ENCODE measurements at regions not wholly inside any gene's neighbourhood (a gene's known extent, or its start where the extent isn't known, plus 50 kb on each side); places are given as distances from the start of the nearest gene placed in this dataset.

DNA sequence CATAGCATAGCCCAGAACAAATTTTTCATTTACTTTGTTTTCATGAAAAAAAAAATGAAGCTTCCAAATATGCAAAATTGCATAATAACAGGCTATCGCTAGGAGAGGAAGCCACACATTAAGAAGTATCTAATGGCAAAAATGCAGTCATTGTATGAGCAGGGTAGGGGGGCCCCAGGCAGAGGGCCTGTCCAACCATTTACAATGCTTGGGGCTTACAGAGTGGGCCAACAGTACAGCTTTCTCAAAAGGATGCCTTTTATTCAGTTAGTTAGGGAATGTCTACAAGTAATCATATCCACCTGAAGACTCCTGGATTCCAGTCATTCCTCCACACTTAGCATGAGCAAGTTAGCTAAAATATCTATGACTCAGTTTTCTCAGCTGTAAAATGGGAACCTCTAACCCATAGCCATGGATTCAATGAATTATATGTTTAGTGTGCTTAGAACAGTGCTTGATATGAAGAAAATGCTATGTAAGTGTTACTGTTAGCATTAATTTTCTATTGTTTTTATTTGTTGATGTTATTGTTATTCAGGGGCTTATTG lies 117.7 kb downstream of the GAS1 start:
- H3K9ac ChIP-seq (ENCODE audit: low read depth, low read length): no peak overlapping the region
- peaks cover 11% of the 10 kb centered on the region; the same call in 1 of the 2 replicates for H3K4me1 ChIP-seq (ENCODE audit: insufficient read depth, low read length)
- no peak overlapping the region for H3K4me3 ChIP-seq (ENCODE audit: low read length)
- H3K27ac ChIP-seq (ENCODE audit: low read length): no peak overlapping the region
- no peaks in the 10 kb centered on the region for H3K36me3 ChIP-seq (ENCODE audit: insufficient read depth, low read depth, low read length)
- no peaks in the 10 kb centered on the region for H3K27me3 ChIP-seq (ENCODE audit: insufficient read depth, low read length)
- H3K9me3 ChIP-seq (ENCODE audit: insufficient read depth, low read depth, low read length): no peaks in the 10 kb centered on the region

DNA sequence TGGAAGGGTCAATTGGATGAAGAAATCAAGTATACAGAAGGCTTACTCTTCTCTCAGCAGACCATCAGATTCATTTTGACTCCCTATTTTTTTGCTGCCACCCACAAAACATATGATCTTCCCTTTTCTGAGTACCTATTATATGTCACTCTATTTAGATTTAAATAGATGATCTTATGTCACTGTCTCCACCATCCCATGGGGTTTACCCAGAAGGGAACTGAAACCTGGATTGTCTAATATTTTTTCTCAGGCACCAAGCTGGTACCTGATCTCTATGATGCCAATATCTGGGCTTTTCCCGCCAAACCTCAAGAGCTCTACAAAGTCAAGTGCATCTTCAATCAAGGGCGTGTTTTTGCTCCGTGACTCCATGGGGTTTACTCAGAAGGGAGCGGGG lies 118.7 kb downstream of the GAS1 start:
- no peaks in the 10 kb centered on the region for H3K36me3 ChIP-seq (ENCODE audit: insufficient read depth, low read depth, low read length)
- H3K4me3 ChIP-seq (ENCODE audit: low read length): no peak overlapping the region
- no peaks in the 10 kb centered on the region for H3K27me3 ChIP-seq (ENCODE audit: insufficient read depth, low read length)
- no peak overlapping the region for H3K9ac ChIP-seq (ENCODE audit: low read depth, low read length)
- no peak overlapping the region for H3K27ac ChIP-seq (ENCODE audit: low read length)
- peaks cover 11% of the 10 kb centered on the region; the same call in 1 of the 2 replicates for H3K4me1 ChIP-seq (ENCODE audit: insufficient read depth, low read length)
- no peaks in the 10 kb centered on the region for H3K9me3 ChIP-seq (ENCODE audit: insufficient read depth, low read depth, low read length)

DNA sequence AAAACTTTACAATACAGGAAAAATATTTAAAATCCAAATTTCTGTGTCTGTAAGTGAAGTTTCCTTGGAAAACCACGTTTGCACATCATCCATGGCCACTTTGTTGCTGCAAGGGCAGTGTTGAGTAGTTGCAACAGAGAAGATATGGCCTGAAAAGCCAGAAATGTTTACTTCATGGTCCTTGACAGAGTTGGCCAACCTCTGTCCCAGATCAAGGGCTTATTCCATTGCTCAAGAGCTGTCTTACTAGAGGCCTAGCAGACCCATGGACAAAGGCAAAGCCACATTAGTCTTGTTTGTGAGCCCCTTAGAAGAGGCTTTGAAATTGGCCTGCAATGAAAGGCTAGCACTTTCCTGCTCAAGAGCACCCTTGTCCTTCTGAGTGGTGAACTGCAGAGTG lies 119.4 kb downstream of the GAS1 start:
- Histone ChIP-seq H3K9ac (ENCODE audit: low read depth, low read length) (no peak overlapping the region), H3K36me3 (ENCODE audit: insufficient read depth, low read depth, low read length) (no peaks in the 10 kb centered on the region), H3K9me3 (ENCODE audit: insufficient read depth, low read depth, low read length) (no peaks in the 10 kb centered on the region), H3K4me3 (ENCODE audit: low read length) (no peak overlapping the region), H3K27me3 (ENCODE audit: insufficient read depth, low read length) (no peaks in the 10 kb centered on the region), H3K4me1 (ENCODE audit: insufficient read depth, low read length) (peaks cover 11% of the 10 kb centered on the region; the same call in 1 of the 2 replicates), H3K27ac (ENCODE audit: low read length) (no peak overlapping the region)

DNA sequence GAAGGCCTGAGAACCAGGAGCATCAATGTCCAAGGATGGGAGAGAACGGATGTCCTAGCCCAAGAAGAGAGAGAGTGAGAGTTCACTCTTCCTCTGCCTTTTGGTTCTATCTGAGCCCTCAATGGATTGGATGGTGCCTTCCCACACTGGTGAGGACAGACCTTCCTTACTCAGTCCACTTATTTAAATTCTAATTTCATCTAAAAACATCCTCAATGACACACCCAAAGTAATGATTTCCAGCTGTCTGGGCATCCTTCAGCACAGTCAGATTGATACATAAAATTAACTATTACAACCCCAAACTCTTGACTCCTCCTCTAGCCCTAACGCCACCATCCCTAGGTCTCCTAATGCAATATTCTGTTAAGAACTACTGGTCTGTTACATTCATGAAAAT lies 122.0 kb downstream of the GAS1 start:
- no peak overlapping the region for H3K9ac ChIP-seq (ENCODE audit: low read depth, low read length)
- no peaks in the 10 kb centered on the region for H3K36me3 ChIP-seq (ENCODE audit: insufficient read depth, low read depth, low read length)
- no peak overlapping the region for H3K27ac ChIP-seq (ENCODE audit: low read length)
- H3K4me3 ChIP-seq (ENCODE audit: low read length): no peak overlapping the region
- peaks cover 11% of the 10 kb centered on the region; the same call in 1 of the 2 replicates for H3K4me1 ChIP-seq (ENCODE audit: insufficient read depth, low read length)
- no peaks in the 10 kb centered on the region for H3K27me3 ChIP-seq (ENCODE audit: insufficient read depth, low read length)
- H3K9me3 ChIP-seq (ENCODE audit: insufficient read depth, low read depth, low read length): no peaks in the 10 kb centered on the region

DNA sequence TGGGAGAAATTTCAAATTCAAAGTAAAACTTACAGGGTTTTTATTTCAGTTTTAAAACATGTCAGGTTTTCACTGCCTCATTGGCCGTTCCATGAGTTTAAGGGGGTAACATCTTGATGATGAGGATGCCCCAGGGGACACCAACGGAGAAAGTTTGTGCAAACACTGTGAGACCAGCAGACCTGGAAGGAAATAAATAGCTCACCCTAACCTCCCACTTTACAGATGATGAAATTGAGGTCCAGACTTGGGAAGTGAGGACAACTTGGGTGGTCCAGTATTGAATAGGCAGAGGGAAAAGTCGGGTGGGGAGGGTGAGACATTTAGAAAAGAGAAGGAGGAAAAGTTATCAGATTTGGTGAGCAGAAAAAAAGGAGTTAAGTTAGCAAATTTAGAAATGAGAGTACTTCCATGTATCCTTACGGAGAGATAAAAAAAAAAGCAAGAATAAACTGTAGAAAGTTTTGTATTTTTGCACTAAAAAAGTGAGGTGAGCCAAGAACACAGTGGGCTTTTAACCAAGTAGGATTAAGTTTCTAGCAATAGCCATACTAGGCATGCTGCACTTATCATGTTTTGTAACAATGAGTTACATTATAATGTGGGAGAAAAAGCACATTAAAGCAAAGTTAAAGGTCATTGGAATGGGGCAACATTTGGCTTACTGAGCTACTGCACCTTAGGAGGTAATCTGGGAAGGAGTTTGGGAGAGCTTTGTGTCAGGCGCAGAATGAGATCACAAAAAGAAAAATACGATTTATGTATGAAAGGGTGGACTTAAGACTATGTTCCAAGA lies 125.1 kb downstream of the GAS1 start:
- peaks cover 15% of the 10 kb centered on the region; the same call in 1 of the 2 replicates for H3K9me3 ChIP-seq (ENCODE audit: insufficient read depth, low read depth, low read length)
- no peaks in the 10 kb centered on the region for H3K27me3 ChIP-seq (ENCODE audit: insufficient read depth, low read length)
- H3K36me3 ChIP-seq (ENCODE audit: insufficient read depth, low read depth, low read length): no peaks in the 10 kb centered on the region
- H3K9ac ChIP-seq (ENCODE audit: low read depth, low read length): no peak overlapping the region
- H3K4me3 ChIP-seq (ENCODE audit: low read length): no peak overlapping the region
- no peak overlapping the region for H3K27ac ChIP-seq (ENCODE audit: low read length)
- no peaks in the 10 kb centered on the region for H3K4me1 ChIP-seq (ENCODE audit: insufficient read depth, low read length)

DNA sequence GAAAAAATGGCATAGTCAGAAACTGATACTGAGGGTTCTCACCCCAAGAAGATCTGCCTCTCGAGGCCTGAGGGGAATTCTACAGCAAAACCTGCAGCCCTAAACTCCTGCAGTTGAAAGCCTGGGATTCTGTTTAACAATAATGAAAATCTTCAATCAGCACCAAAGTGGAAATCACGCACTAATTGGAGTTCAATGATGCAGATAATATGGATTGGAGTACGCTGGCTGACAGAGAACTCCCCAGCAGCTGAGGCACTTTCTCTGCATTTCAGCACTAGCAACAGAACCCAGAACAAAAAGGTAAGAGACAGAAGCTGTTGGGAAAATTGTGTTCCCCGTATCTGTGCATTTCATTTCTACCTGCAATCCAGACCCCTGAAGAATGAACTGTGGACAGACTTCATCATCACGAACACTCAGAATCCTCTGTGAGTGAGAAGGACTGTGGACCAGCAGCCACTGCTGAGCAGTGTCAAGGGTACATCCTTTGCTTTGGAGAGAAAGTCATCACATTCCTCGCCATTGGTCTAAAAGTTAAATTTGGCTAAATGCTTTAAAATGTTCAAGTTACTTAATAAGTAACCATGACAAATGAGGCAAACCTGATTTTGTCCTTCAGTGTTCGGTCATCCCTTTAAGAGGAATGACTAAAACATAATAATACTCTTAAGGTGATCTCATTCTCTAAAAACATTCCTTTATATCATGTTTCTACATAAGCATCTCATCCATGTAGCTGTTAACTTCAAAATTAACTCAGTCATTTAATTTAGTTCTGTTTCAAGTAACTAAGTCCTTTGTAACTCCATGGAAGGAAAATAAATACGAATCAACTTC lies 126.1 kb downstream of the GAS1 start:
- Histone ChIP-seq H3K9ac (ENCODE audit: low read depth, low read length) (no peak overlapping the region), H3K4me3 (ENCODE audit: low read length) (no peak overlapping the region), H3K9me3 (ENCODE audit: insufficient read depth, low read depth, low read length) (peaks cover 15% of the 10 kb centered on the region; the same call in 1 of the 2 replicates), H3K36me3 (ENCODE audit: insufficient read depth, low read depth, low read length) (no peaks in the 10 kb centered on the region), H3K27me3 (ENCODE audit: insufficient read depth, low read length) (no peaks in the 10 kb centered on the region), H3K27ac (ENCODE audit: low read length) (no peak overlapping the region), H3K4me1 (ENCODE audit: insufficient read depth, low read length) (no peaks in the 10 kb centered on the region)

DNA sequence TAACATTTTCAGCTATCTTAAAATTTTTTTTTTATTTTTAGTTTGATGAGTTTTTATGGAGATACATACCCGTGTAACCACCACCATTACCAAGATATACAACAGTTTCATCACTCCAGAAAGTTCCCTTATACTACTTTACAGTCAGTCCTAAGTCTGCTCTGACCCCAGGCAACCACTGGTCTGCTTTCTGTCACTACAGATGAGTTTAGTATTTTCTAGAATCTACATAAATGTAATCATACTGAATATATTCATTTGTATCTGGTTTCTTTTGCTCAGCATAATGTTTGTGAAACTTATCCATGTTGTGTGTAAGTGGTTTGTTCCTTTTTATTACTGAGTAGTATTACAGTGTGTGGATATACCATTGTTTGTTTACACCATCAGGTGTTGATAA lies 127.8 kb downstream of the GAS1 start:
- H3K9ac ChIP-seq (ENCODE audit: low read depth, low read length): no peak overlapping the region
- H3K4me3 ChIP-seq (ENCODE audit: low read length): no peak overlapping the region
- peaks cover 15% of the 10 kb centered on the region; the same call in 1 of the 2 replicates for H3K9me3 ChIP-seq (ENCODE audit: insufficient read depth, low read depth, low read length)
- no peaks in the 10 kb centered on the region for H3K27me3 ChIP-seq (ENCODE audit: insufficient read depth, low read length)
- H3K36me3 ChIP-seq (ENCODE audit: insufficient read depth, low read depth, low read length): no peaks in the 10 kb centered on the region
- no peak overlapping the region for H3K27ac ChIP-seq (ENCODE audit: low read length)
- H3K4me1 ChIP-seq (ENCODE audit: insufficient read depth, low read length): no peaks in the 10 kb centered on the region

DNA sequence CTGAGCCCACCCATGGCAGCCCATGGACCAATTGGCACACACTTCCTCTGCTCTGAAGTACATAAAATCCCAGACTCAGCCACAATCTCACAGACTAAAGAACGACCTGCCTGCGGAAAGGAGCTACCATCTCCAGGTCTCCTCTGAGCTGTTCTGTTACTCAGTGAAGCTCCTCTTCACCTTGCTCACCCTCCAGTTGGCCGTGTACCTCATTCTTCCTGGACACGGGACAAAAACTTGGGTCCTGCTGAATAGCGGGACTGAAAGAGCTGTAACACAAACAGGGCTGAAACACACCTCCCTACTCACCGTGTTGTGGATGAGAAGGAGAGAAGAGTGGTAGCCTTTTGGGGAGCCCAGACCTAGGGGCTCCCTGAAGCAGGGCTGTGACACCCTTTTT lies 128.7 kb downstream of the GAS1 start:
- Histone ChIP-seq H3K36me3 (ENCODE audit: insufficient read depth, low read depth, low read length) (no peaks in the 10 kb centered on the region), H3K27me3 (ENCODE audit: insufficient read depth, low read length) (no peaks in the 10 kb centered on the region), H3K4me1 (ENCODE audit: insufficient read depth, low read length) (no peaks in the 10 kb centered on the region), H3K27ac (ENCODE audit: low read length) (no peak overlapping the region), H3K9me3 (ENCODE audit: insufficient read depth, low read depth, low read length) (peaks cover 15% of the 10 kb centered on the region; the same call in 1 of the 2 replicates), H3K4me3 (ENCODE audit: low read length) (no peak overlapping the region), H3K9ac (ENCODE audit: low read depth, low read length) (no peak overlapping the region)

DNA sequence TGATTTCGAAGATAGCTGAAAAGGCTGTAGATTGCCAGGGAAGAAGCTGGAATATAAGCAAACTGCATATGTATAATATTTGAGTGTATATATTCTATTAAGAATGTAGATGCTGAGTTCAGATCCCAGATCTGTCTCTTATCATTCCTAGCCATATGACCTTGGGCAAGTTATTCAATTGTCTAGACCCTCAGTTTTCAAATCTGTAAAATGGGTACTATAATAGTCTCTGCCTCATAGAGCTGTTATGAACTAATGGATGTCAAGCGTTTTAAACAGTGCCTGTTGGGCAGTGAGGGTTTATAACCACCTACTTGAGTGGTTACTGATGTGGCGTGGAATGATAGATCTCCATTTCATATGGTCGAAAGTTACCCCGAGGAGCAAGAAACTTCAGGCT lies 130.4 kb downstream of the GAS1 start:
- Histone ChIP-seq H3K4me1 (ENCODE audit: insufficient read depth, low read length) (no peaks in the 10 kb centered on the region), H3K4me3 (ENCODE audit: low read length) (no peak overlapping the region)

DNA sequence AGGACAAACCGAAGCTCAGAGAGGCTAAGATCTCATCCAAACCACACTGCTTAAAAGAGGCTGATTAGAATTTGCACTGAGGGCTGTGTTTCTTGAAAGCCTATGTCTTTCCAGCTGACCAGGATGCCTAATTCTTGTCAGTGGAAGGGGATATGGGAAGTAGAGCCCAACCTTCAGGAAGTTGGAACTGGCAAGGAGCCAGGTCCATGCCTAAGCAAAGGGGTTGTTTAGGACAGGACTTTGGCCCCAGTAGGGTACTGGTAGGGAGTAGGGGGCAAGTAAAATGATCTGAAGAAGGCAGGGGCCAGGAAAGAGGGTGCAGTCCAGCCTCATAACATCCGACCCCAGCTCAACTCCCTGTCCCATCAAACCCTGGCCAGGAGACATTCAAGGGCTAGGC lies 130.9 kb downstream of the GAS1 start:
- Histone ChIP-seq H3K9ac (ENCODE audit: low read depth, low read length) (no peak overlapping the region), H3K36me3 (ENCODE audit: insufficient read depth, low read depth, low read length) (no peaks in the 10 kb centered on the region), H3K4me1 (ENCODE audit: insufficient read depth, low read length) (no peaks in the 10 kb centered on the region), H3K4me3 (ENCODE audit: low read length) (no peak overlapping the region), H3K27ac (ENCODE audit: low read length) (no peak overlapping the region), H3K27me3 (ENCODE audit: insufficient read depth, low read length) (no peaks in the 10 kb centered on the region), H3K9me3 (ENCODE audit: insufficient read depth, low read depth, low read length) (peaks cover 15% of the 10 kb centered on the region; the same call in 1 of the 2 replicates)

More for the DNA sequence above, 130.4 kb downstream of the GAS1 start:
- Histone ChIP-seq H3K27me3 (ENCODE audit: insufficient read depth, low read length) (no peaks in the 10 kb centered on the region), H3K36me3 (ENCODE audit: insufficient read depth, low read depth, low read length) (no peaks in the 10 kb centered on the region), H3K9me3 (ENCODE audit: insufficient read depth, low read depth, low read length) (peaks cover 15% of the 10 kb centered on the region; the same call in 1 of the 2 replicates), H3K9ac (ENCODE audit: low read depth, low read length) (no peak overlapping the region), H3K27ac (ENCODE audit: low read length) (no peak overlapping the region)

DNA sequence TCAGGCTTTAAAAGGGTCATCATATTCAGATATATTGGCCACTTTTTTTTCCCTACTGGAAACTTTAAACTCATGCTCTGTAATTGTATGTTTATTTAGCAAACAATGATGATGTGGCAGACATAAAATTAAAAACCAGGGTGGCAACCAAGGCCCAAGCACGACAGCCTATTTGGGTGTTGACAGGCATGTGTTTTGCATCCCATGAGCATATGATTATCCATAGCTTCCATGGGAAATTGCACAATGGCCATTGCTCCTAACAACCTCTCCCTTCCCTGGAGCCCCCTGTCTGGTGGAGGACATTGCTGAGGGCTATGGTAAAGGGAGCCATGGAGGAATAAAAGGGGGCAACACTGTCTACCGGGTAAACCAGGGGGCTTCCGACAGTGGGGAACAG lies 134.7 kb downstream of the GAS1 start:
- Histone ChIP-seq H3K27ac (ENCODE audit: low read length) (no peak overlapping the region), H3K4me1 (ENCODE audit: insufficient read depth, low read length) (peaks cover 7% of the 10 kb centered on the region; the same call in 1 of the 2 replicates), H3K9ac (ENCODE audit: low read depth, low read length) (no peak overlapping the region), H3K27me3 (ENCODE audit: insufficient read depth, low read length) (no peaks in the 10 kb centered on the region), H3K9me3 (ENCODE audit: insufficient read depth, low read depth, low read length) (no peaks in the 10 kb centered on the region), H3K4me3 (ENCODE audit: low read length) (no peak overlapping the region), H3K36me3 (ENCODE audit: insufficient read depth, low read depth, low read length) (no peaks in the 10 kb centered on the region)

All from iPS-20b (cell line).